ENCODE measurements at regions not wholly inside any gene's neighbourhood (a gene's known extent, or its start where the extent isn't known, plus 50 kb on each side); places are given as distances from the start of the nearest gene placed in this dataset.

DNA sequence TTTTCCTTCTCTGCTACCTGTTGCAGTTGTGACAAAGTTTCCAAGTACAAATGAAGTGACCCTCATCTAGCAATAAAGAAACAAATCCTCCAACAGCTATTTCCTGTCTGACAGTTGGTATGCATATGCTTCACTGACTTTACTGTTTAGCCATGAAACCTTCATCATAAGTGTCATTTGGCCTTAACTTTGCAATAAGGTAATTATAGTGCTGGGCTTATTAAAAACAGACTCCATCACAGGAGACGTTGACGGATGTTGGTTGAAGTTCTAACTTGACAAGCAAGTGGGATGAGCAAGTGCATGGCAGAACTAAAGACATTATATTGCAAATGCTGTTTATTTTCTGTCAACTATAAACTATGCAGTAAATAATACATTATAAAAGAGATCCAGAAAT lies 425.2 kb downstream of the RPS29 start:
- TF ChIP-seq, protein P1, sequence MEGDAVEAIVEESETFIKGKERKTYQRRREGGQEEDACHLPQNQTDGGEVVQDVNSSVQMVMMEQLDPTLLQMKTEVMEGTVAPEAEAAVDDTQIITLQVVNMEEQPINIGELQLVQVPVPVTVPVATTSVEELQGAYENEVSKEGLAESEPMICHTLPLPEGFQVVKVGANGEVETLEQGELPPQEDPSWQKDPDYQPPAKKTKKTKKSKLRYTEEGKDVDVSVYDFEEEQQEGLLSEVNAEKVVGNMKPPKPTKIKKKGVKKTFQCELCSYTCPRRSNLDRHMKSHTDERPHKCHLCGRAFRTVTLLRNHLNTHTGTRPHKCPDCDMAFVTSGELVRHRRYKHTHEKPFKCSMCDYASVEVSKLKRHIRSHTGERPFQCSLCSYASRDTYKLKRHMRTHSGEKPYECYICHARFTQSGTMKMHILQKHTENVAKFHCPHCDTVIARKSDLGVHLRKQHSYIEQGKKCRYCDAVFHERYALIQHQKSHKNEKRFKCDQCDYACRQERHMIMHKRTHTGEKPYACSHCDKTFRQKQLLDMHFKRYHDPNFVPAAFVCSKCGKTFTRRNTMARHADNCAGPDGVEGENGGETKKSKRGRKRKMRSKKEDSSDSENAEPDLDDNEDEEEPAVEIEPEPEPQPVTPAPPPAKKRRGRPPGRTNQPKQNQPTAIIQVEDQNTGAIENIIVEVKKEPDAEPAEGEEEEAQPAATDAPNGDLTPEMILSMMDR (IDR thresholded peaks at IDR 0.05; ENCODE audit: low read depth, low read length, poor library complexity, severe bottlenecking) = no peak
- TF ChIP-seq EZH2phosphoT487 (IDR thresholded peaks at IDR 0.05; ENCODE audit: borderline replicate concordance, low read length) = no peak
